ENCODE measurements at regions not wholly inside any gene's neighbourhood (a gene's known extent, or its start where the extent isn't known, plus 50 kb on each side); places are given as distances from the start of the nearest gene placed in this dataset.

DNA sequence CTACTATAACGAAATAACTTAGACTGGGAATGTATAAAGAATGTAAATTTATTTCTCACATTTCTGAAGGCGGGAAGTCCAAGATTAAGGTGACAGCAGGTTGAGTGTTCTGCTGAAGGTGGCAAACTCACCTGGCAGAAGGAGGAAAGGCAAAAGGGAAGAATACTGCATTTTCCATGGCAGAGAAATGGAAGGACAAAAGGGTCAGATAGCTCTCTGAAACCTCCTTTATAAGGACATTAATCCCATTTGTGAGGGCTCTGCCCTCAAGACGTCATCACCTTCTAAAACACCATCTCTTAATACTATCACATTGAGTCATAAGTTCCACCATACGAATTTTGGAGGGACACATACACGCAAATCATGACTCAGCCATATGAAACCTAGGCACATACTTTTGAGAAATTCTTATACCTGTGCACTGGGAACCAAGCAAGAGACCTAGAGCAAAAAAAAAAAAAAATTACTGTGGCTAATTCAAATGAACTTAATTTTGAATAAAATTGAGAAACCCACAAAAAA lies 1669.3 kb upstream of the FLRT2 start:
- TF ChIP-seq, protein P1, sequence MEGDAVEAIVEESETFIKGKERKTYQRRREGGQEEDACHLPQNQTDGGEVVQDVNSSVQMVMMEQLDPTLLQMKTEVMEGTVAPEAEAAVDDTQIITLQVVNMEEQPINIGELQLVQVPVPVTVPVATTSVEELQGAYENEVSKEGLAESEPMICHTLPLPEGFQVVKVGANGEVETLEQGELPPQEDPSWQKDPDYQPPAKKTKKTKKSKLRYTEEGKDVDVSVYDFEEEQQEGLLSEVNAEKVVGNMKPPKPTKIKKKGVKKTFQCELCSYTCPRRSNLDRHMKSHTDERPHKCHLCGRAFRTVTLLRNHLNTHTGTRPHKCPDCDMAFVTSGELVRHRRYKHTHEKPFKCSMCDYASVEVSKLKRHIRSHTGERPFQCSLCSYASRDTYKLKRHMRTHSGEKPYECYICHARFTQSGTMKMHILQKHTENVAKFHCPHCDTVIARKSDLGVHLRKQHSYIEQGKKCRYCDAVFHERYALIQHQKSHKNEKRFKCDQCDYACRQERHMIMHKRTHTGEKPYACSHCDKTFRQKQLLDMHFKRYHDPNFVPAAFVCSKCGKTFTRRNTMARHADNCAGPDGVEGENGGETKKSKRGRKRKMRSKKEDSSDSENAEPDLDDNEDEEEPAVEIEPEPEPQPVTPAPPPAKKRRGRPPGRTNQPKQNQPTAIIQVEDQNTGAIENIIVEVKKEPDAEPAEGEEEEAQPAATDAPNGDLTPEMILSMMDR (conservative IDR thresholded peaks at IDR 0.05; ENCODE audit: low read length), result no peak
- TF ChIP-seq EZH2phosphoT487 (IDR thresholded peaks at IDR 0.05; ENCODE audit: borderline replicate concordance, low read depth, low read length), result no peak

All from OCI-LY7 (cell line).